ENCODE measurements at regions not wholly inside any gene's neighbourhood (a gene's known extent, or its start where the extent isn't known, plus 50 kb on each side); places are given as distances from the start of the nearest gene placed in this dataset.

GRCh38 chr15:77772641-77773402 lies 140.1 kb upstream of the LINGO1 start:
- Histone ChIP-seq H3K23me2 (ENCODE audit: low read depth, low read length) (no peaks in the 10 kb centered on the region; the same call in 1 of the 2 replicates), H3K18ac (ENCODE audit: extremely low read depth, low read length) (no peak overlapping the region), H3K4me2 (ENCODE audit: insufficient read depth in 1 of 2, low read depth in 2 of 2, low read length in 2 of 2) (no peak overlapping the region), H3K23ac (ENCODE audit: insufficient read length) (no peak overlapping the region), H2AK5ac (ENCODE audit: low read depth, low read length) (no peak overlapping the region), H2BK20ac (ENCODE audit: low read length) (no peak overlapping the region), H4K91ac (replicated peaks; ENCODE audit: insufficient read length, low read length) (no peak overlapping the region), H2BK120ac (replicated peaks; ENCODE audit: low read depth, low read length) (no peak overlapping the region), H3K14ac (ENCODE audit: insufficient read length) (no peak overlapping the region), H3K4me1 (replicated peaks in 1 of 4; ENCODE audit: control insufficient read depth in 3 of 4, insufficient read depth in 4 of 4, low read length in 3 of 4) (peaks cover 0 to 5% (median 2%) of the 10 kb centered on the region in 4 experiments; a peak in 4 of 7 replicates), H3K9me3 (ENCODE audit: insufficient read depth in 2 of 2, low read depth in 1 of 2, low read length in 1 of 2) (no peaks in the 10 kb centered on the region), H2BK5ac (ENCODE audit: low read depth, low read length) (no peak overlapping the region), H3K79me2 (ENCODE audit: control insufficient read depth in 1 of 2, insufficient read depth in 2 of 2, low read length in 2 of 2) (no peaks in the 10 kb centered on the region), H2BK12ac (ENCODE audit: low read depth, low read length) (no peak overlapping the region), H4K20me1 (replicated peaks in 1 of 2; ENCODE audit: control insufficient read depth in 1 of 2, insufficient read depth in 2 of 2, low read length in 2 of 2) (no peaks in the 10 kb centered on the region), H4K5ac (ENCODE audit: insufficient read length, low read depth, low read length) (no peak overlapping the region), H3K9ac (replicated peaks in 1 of 4; ENCODE audit: extremely low read depth in 1 of 4, low read depth in 3 of 4, low read length in 3 of 4) (no peak overlapping the region), H3K79me1 (ENCODE audit: low read depth, low read length) (no peaks in the 10 kb centered on the region), H3K4me3 (ENCODE audit: extremely low read depth in 1 of 4, insufficient read depth in 2 of 4, low read depth in 3 of 4, low read length in 4 of 4) (no peak overlapping the region), H3K4ac (replicated peaks; ENCODE audit: insufficient read length, low read depth, low read length) (no peak overlapping the region), H2BK15ac (ENCODE audit: low read length) (no peak overlapping the region), H3K27me3 (replicated peaks in 1 of 4; ENCODE audit: control insufficient read depth in 3 of 4, extremely low read depth in 1 of 4, insufficient read depth in 3 of 4, low read length in 3 of 4) (no peaks in the 10 kb centered on the region), H3K27ac (ENCODE audit: low read depth, low read length) (no peak overlapping the region), H3K56ac (replicated peaks; ENCODE audit: insufficient read length, low read depth, low read length) (no peak overlapping the region), H3K36me3 (ENCODE audit: control insufficient read depth in 2 of 4, insufficient read depth in 4 of 4, low read length in 3 of 4) (no peaks in the 10 kb centered on the region), H4K8ac (ENCODE audit: extremely low read depth, insufficient read depth, low read length) (no peak overlapping the region), H2AFZ (ENCODE audit: low read length) (no peak overlapping the region)
- peak; percentile 57; the same call in 1 of the 2 replicates for TF ChIP-seq KDM1A (IDR thresholded peaks at IDR 0.05; ENCODE audit: borderline replicate concordance, low read length)
- TF ChIP-seq JUND (IDR thresholded peaks at IDR 0.05; ENCODE audit: low read length): no peak
- DNase-seq (ENCODE audit: low read depth in 1 of 2, low spot score in 2 of 2): no peak
- POLR2A ChIA-PET (ENCODE audit: partially characterized antibody): no interaction called here
- 83% methylated on average over 11 of the region's 11 CpGs; no CpG with 5 or more reads in 1 of the 2 experiments for WGBS, 2 experiments (ENCODE audit: extremely low coverage in 1 of 2, insufficient coverage in 1 of 2, insufficient read length in 1 of 2, insufficient replicate concordance in 2 of 2, low coverage in 1 of 2, low lambda C conversion rate in 2 of 2, missing lambda C conversion rate in 1 of 2)
- no peak for FAIRE-seq
- CTCF ChIA-PET (ENCODE audit: partially characterized antibody): interaction anchor here (0.7 to 6.5 kb wide), 10 partner anchors 13 to 137 kb away, joined by 3 to 60 read pairs (median 4); no protein-coding TSS in a partner anchor

Measured in H1 (cell line).